Endothelial cell of hepatic sinusoid (primary cell): ENCODE measurements at regions not wholly inside any gene's neighbourhood (a gene's known extent, or its start where the extent isn't known, plus 50 kb on each side); places are given as distances from the start of the nearest gene placed in this dataset.
"Not testable (repeated sequence)": the region's sequence is repeated elsewhere in the genome, so short reads cannot be mapped to it uniquely, and the experiment has no call there.

ENCODE experiments used
- in situ Hi-C: cut with HindIII; loops from 2 replicates; pipeline ENCODE4 v1.10.0; 2017; ENCODE audit warnings: low sequenced_read_pairs

DNA sequence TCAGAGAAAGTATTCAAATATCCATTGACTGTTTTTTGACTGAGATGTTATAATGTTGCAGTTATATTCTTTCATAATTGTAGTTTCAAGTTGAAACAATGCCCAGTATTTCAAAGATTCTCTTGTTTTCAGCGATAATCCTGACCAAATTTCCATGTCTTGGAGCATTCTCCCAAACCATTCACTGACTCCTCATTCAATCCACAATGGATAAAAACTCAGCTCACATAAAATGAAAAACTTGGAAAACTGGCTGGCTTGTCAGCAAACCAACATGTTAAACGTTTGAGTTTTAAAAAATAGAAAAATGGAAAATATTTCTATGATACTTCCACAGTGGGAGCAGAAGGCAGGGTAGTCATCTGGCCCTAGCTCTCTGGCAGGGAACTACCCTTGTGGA is 184.4 kb downstream of the C7orf25 start:
- in situ Hi-C loops: no loop called here

DNA sequence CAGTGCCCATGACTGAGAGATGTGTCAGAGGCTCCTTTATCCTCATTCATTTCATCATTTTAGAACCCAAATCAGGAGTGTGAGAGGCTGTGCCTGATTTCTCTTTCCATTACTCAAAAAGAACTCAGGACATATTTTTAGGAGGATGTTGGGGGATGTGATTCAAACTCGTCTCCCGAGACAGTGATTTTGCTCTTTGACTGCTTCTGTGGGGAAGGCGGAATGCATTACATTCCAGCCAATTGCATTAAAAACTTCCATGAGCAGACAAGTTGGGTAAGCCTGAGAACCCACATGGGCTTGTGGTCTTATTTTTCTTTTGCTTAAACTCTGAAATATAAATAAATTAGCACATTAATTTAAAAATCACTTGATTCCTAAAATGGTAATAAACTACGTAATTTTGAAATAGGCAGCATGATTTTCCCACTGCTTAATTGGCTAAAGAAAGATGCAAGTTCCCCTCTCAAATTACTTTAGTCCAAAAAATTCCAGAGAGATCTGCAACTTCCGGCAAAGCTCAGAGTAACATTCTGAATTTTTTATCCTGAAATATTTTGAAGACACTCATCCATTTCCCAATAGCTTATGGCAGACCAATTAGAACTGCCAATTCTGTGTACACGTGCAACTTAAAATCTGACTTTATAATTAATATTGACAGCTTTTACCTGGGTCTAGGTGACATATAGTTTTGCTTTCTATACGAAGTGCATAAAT is 185.6 kb downstream of the C7orf25 start:
- in situ Hi-C loops: no loop called here

DNA sequence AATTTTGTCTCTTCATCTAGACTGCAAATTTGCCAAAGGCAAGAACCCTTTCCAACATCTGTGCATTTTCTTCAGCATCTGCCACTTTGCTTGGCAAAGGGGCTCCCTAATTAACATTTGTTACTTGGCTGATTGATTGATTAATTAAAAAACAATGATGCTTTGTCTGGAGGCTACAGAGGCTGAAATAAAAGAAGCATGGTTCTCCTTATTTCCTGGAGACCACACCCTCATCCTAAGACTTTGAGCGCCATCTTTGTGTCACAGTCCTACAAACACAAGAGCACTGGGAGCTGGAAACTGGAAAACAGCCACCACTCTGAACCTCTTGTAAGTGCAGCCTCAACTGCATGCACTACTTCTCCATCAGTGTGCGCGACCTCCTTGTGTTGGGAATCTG is 189.2 kb downstream of the C7orf25 start:
- in situ Hi-C loops: no loop called here

DNA sequence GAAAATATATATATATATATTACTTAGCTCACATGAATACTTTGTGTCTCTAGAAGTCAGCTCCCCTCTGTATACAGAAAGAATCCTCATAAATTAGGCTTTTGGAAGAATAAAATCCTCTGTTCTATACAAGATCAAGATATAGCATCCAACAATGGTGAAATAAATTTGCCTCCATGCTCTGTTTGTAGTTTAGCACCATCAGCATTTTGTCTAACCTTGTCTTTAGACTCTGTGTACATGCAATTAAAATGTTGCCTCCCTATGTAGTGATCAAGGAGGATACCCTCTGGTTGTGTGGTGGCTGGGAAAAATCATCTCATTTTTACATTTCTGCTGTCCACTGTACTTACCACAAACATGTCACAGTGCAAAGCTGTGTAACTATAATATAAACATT is 189.7 kb downstream of the C7orf25 start:
- in situ Hi-C loops: no loop called here

DNA sequence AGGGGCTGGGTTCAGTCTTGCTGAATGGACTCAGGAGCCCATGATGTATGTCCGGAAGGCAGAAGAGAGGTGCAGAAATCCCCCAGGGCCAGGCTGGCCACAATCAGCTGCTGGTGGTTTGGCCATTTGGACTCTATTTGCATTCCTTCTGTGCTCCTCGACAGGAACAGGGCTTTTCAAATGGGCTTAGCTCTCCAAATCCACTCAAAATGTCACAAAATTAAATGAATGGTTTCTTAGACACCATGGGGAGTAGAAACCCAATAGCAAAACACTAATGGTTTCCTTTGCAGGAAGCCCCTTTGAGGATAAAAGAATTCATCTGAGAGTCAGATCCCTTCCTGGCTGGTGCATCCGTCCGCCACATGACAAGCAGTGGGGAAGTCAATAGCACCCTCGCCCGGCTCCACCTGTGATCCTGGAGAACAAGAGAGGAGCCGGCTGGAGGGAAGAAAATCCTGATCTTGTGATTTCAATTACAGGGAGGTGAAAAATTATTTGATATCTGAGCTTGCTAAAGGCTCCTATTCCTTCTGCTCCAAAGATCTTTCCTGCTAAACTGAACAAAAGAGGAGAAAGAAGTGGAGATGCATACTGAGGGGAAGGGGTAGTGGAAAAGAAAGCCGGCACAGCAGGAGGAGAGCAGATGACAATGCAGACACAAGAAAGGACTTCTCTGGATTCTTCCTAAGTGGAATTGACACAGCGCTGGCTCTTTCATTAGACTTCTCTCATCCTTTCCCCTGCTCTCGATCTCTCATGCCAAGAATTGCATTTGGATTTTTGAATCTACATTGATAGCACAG is 190.7 kb downstream of the C7orf25 start:
- in situ Hi-C loops: no loop called here

DNA sequence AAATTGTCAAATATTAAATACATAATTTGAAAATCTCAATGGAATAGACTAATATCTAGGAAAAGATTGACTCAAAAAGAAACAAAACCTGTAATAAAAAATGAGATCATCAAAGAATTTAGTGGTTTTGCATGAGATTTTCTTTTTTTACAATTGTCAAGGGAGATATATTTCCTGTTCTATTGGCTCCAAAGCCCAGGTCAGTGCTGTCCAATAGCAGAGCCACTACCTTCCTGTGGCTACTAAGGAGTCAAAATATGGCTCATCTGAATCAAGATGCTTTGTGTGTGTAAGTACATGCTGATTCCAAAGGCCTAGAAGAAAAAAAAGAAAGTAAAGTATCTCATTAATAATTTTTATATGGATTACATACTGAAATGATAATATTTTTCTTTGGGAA is 191.9 kb downstream of the C7orf25 start:
- in situ Hi-C loops: no loop called here

DNA sequence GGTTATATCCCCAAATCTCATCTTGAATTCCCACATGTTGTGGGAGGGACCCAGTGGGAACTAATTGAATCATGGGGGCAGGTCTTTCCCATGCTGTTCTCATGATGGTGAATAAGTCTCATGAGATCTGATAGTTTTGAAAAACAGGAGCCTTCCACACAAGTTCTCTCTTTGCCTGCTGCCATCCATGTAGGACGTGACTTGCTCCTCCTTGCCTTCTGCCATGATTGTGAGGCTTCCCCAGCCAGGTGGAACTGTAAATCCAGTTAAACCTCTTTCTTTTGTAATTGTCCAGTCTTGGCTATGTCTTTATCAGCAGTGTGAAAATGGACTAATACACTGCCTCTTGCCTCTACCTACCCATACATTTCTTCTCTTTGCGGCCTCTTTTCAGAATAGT is 193.4 kb downstream of the C7orf25 start:
- in situ Hi-C loops: not testable (repeated sequence)

DNA sequence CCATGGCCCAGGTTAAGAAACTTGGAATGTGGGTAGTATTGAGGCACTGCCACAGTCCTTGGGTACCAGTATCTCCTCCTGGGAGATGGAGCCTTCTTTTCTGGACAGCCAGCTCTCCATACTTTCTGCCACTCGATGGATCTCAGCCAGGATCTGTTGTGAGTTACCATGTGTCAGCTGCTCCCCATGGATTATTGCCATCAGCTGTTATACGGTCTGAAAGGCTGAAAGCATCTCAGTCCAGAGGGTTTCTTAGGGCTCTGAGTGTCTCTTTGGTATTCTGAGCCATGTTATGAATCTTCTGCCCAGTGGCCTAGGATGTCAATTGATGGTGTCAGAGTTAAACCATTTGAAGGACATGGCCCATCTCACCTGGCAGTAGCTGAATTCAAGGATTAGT is 197.5 kb downstream of the C7orf25 start:
- in situ Hi-C loops: no loop called here

DNA sequence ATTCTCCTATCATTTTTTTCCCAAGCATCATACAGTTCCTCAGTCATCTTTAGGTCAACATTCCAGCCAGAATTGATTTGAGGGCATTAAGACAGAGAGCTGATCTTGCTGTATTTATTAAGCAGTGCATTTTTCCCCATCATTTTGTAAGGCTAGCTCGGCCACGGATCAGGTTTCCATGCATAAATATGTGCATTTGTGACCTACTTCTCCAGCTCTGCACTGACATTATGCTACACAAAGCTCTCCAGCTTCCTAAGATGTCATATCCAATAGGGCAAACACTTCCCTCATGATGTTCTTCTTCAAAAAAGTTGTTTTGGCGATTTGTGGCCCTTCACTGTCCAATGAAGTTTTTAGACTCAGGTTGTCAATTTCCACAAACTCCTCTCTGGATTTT is 202.6 kb downstream of the C7orf25 start:
- in situ Hi-C loops: no loop called here

DNA sequence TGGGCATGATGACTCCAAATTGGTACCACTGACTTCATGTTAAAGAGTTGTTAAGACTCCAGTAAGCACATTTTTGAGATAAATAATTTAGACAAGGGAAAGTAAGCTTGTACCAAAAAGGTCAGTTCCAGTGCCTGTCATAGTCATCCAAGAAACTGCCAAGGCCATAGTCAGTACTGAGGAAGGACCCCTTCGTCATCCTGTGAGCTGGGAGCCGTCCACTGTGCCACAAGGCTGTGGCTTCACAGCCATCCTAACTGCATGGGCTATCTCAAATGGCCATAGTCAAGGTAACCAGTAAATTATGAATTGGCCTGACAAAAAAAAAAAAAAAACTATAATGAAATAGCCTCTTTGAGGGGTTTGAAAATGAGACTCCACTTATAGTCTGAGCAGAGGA is 207.2 kb downstream of the C7orf25 start:
- in situ Hi-C loops: loop anchor here (5.0 kb wide), 1 partner anchor 87 kb away; no protein-coding TSS in a partner anchor

DNA sequence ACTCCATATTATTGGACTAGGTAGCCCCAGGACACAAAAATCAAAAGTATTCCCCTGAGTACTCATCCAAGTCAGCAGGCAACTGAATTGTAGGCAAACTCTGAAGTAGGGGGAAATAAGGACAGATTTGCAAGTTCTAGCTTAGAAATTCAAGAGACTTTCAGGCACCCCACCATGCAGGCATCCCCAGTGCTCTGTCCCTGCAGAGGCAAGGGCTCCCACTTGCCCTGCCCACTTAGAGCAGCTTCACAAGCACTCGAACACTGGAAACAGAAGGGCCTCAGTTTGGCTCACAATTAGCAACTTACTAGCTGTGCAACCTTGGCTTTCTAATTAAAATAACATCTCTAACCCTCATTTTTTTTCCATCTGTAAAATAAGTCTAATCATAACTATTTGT is 209.2 kb downstream of the C7orf25 start:
- in situ Hi-C loops: loop anchor here (5.0 kb wide), 1 partner anchor 85 kb away; no protein-coding TSS in a partner anchor

DNA sequence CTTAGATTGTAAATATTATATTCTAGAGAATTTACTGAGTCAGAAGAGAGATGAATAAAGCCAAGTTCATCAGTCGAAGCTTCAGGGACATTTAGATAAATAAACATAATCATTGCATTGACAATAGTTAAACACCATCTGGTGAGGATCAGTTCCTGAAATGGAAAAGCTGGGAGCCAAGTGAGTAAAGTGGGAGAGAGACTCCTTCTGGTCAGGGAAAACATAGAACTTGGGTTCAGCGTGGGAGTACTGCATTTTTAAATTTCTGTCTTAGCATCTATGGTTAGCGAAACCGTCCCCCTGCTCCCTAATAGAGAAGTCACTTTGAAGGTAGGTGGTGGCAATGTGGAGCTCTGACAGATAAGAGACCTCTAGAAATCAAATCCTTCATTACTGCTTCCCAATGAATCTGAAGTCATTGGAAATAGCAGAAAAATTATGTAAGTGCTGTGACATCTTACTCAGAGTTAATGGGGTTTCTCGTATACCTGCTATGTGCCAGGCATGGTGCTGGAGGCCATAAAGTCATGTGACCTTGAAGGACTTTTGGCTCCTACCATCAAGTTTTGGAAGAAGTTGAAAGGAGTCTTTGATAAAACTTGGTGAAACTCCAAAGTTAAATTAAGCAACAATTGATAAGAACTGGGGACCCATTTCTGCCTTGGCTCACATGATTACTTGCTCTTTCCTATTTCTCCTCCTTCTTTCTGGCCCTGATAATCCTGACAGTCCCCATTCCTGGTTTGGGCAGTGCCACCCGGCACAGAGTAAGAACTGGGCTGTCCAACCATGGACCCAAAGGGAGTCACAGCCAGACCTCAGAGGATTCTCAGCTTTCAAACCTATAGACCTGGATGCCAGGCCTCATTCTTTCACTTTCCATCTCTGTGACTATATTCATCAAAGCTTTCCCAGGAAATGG is 211.2 kb downstream of the C7orf25 start:
- in situ Hi-C loops: loop anchor here (5.0 kb wide), 1 partner anchor 83 kb away; no protein-coding TSS in a partner anchor

DNA sequence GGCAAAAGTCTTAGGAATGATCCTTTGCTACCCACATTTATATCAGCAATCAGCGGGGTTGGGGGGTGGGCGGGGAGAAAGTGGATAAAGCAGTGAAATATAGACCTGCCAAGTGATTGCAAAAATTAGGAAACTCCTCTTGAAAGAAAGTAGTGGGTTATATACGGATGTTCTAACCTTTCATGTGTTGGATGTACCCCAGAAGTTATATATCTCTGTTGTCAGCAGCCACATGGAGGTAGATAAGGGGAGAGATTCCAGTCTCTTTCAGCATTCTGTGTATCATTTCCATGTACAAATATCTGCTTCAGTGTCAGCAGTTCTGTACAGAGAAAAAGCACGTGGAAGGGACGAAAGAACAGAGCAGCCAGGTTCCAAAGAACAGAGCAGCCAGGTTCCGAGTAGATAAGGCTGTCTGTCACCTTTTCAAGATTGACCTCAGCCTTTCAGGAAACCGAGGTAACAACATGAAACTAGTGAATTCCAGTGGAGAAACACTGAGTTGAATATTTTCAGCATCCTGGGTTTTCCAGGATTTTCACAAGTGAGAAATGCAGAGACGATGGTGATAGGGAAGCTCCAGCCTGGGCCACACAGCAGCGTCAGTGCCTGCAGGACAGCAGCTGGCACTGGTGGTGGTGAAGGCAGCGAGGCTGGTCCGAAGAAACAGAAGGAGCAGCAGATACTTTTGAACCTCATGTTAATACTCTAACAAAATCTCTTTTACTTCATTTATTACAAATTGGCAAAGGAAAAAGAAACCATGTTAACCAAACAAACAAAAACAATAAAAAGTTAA is 212.3 kb downstream of the C7orf25 start:
- in situ Hi-C loops: loop anchor here (5.0 kb wide), 1 partner anchor 82 kb away; no protein-coding TSS in a partner anchor

DNA sequence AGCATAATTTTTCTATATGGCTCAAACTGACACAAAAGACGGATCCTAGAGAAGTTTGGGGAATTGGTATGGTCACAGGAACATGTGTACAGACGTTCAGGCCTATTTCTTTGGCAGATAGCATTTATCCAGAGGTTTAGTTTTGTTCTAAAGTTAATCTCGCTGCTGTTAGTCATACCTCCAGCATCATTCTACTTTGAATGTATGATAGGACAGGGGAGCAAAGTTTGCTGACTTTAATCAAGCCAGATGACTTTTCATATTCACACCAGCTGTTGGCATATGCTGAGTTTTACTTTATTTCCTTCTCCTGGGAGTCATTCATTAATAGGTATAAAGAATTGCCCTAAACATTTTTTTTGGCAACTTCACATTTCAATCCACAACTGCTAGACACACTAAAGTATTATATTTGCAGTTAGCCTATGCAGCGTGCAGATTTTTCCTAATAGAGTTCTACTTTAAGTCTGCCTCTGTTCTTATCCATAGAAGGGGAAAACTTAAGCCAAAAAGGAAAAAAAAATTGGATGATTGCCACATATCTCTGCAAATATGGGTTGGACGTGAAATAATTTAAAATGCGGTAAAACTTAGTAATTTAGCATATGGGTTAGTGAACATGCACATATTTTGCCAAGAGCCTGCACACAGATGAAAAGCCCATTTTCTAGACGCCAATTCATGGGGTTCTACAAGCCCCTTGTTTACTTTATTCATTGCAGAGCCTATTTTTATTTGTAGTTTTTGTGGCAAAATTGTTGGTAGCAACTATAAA is 213.1 kb downstream of the C7orf25 start:
- in situ Hi-C loops: no loop called here

DNA sequence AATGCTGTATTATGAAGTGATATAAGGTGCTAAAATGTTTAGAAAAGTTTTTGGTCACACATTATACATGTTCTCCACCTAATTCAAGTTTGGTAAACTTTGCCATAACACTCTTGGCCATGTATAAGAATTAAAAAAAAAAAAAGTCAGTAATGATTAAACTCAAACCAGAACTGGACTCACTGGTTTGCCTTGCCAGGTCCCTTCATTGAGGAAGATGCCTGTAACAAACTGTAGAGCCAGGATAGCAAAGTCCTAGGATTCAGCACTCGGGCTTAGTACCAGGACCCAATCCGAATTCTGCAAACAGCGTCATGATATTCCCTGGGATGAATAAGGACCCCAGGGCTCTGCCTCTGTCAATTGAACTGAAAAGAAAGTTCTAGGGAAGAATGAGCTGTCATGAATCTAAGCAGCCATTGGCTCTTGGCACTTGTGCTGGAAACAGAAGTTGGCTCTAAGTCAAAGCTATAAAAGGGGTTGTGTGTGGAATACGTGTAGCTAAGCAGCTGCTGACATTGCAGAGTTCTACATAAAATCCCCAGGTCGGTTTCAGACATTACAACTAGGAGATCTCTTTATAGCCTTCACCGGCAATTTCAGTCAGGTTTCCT is 216.9 kb downstream of the C7orf25 start:
- in situ Hi-C loops: no loop called here

DNA sequence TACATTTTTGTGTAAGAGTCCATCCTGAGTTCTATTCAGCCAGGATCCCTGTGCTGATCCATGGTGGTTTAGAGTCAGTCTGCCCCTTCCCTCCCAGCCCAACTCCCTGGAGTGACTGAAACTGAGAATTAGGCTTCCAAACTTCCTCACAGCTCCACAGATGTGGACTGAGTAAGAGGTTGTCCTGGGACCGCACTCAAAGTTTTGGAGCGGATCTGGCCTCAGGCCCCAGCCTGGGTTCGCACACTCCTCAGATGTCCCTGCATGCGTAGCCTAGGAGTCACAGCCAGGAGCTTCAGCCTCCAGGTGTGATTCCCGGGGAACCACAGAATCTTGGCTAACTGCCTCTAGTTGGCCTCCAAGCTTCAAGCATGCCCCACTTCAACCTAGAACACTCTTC is 218.1 kb downstream of the C7orf25 start:
- in situ Hi-C loops: no loop called here

DNA sequence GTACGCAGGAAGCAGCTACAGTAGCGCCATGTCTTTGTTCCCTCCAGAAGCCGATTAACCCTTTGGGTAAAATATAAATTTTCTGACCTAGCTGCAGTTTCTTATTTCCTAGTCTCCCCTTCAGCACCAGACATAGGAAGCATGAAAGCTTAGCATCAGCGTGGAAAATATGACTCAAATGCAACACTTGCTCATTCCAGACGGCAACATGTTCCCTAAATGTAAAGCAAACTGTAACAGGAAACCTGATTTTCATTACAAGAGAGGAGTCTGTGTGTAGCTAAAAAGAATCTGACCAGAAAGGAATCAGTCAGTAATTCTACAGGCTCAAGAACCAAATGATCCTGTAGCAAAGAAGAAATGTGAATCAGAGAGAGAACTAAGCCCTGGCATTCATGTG is 219.2 kb downstream of the C7orf25 start:
- in situ Hi-C loops: no loop called here

DNA sequence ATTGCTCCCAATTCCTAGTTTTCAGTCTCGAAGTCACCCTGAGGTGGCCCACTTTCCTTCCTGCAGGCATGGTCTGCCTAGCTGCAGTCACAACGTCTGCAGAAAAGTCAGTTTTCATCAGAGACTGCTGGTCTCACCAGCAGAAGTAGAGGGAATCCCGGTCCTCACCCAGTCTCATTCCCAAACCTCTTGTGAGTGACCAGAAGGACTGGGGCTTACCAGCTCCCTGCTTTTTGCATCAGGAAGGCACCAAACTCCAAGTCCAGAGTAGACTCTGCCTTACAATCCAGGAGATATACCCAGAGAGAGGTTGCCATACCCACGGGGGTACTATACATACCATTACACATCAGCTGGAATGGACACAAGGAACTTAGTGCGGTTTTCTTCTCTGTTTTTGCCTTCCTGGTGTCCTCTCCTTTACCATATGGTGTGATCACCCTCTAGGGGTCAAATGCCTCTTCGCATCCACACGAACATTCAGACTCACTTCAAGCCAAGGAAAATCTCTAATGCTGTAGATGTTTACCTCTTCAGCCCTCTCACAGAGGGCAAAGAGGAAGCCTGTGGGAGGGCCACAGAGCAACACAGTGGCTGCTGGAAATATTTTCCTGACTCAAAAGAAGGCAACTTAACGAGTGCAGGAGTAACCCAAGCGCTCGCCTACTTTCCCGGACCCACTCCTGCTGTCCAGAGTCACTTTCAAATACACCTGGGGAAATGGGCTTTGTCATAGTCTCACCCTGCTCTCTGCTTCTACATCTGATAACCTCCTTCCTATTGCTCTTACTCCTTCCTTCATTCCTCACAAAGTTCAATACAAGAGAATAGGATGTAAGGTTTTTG is 220.9 kb downstream of the C7orf25 start:
- in situ Hi-C loops: no loop called here
